ENCODE measurements at regions not wholly inside any gene's neighbourhood (a gene's known extent, or its start where the extent isn't known, plus 50 kb on each side); places are given as distances from the start of the nearest gene placed in this dataset.

DNA sequence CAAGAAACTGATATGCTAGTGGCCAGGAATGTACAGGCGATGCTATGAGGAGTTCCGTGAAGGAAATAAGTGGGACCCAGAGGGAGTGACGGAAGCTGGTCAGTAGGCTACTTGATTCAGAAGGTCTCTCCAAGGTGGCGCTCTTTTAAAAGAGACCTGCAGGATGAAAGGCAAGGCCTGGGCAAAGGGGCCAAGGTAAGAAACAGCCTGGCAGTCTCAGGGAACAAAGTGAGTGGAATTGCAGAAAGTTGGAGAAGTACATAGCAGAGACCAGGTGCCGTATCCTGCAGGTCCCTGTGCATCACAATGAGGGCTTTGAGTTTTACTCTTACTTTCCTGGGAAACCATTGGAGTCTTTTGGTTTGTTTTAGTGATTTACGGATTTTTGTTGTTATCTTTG, 905.6 kb downstream of the BCL11B start:
- Histone ChIP-seq H3K27ac (ENCODE audit: extremely low read length, insufficient read depth, low read length) (no peak overlapping the region), H3K4me3 (replicated peaks in 1 of 3; ENCODE audit: insufficient read depth in 1 of 3, low read depth in 2 of 3, low read length in 3 of 3) (no peak overlapping the region), H2AFZ (ENCODE audit: low read length) (no peak overlapping the region), H4K20me1 (ENCODE audit: insufficient read depth, low read length) (no peaks in the 10 kb centered on the region), H3K79me2 (ENCODE audit: insufficient read depth, low read length) (no peaks in the 10 kb centered on the region), H3K27me3 (ENCODE audit: control insufficient read depth in 1 of 2, insufficient read depth in 2 of 2, low read length in 2 of 2) (no peaks in the 10 kb centered on the region), H3K36me3 (replicated peaks in 1 of 2; ENCODE audit: control insufficient read depth in 1 of 2, insufficient read depth in 2 of 2, low read length in 2 of 2) (no peaks in the 10 kb centered on the region), H3K9ac (ENCODE audit: insufficient read depth, low read depth, low read length) (no peak overlapping the region), H3K4me1 (ENCODE audit: insufficient read depth, low read length) (no peaks in the 10 kb centered on the region), H3K4me2 (ENCODE audit: low read depth, low read length) (no peak overlapping the region), H3K9me3 (ENCODE audit: low read length) (peaks cover 90% of the 10 kb centered on the region)
- no peak for DNase-seq (ENCODE audit: low spot score)
- ChIA-PET POLR2A (no interaction called here), CTCF (ENCODE audit: low intra/inter-chr PET ratio, low total read pairs) (no interaction called here)
- in situ Hi-C loops (cut with HindIII; ENCODE audit: extremely low pct_ligation_motif_present, low pct_unique_long_range_greater_than_20kb), result no loop called here
- ATAC-seq, result no peak
- TF ChIP-seq, protein P1, sequence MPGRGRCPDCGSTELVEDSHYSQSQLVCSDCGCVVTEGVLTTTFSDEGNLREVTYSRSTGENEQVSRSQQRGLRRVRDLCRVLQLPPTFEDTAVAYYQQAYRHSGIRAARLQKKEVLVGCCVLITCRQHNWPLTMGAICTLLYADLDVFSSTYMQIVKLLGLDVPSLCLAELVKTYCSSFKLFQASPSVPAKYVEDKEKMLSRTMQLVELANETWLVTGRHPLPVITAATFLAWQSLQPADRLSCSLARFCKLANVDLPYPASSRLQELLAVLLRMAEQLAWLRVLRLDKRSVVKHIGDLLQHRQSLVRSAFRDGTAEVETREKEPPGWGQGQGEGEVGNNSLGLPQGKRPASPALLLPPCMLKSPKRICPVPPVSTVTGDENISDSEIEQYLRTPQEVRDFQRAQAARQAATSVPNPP (CRISPR knock-in tag; IDR thresholded peaks at IDR 0.05), result no peak
- no peak for TF ChIP-seq FOSL1 (CRISPR knock-in tag; IDR thresholded peaks at IDR 0.05; ENCODE audit: borderline replicate concordance)
- TF ChIP-seq, protein P2, sequence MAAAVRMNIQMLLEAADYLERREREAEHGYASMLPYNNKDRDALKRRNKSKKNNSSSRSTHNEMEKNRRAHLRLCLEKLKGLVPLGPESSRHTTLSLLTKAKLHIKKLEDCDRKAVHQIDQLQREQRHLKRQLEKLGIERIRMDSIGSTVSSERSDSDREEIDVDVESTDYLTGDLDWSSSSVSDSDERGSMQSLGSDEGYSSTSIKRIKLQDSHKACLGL (CRISPR knock-in tag; IDR thresholded peaks at IDR 0.05), result no peak
- TF ChIP-seq ZNF780A (CRISPR knock-in tag; IDR thresholded peaks at IDR 0.05), result no peak
- TF ChIP-seq, protein P3, sequence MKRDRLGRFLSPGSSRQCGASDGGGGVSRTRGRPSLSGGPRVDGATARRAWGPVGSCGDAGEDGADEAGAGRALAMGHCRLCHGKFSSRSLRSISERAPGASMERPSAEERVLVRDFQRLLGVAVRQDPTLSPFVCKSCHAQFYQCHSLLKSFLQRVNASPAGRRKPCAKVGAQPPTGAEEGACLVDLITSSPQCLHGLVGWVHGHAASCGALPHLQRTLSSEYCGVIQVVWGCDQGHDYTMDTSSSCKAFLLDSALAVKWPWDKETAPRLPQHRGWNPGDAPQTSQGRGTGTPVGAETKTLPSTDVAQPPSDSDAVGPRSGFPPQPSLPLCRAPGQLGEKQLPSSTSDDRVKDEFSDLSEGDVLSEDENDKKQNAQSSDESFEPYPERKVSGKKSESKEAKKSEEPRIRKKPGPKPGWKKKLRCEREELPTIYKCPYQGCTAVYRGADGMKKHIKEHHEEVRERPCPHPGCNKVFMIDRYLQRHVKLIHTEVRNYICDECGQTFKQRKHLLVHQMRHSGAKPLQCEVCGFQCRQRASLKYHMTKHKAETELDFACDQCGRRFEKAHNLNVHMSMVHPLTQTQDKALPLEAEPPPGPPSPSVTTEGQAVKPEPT (CRISPR knock-in tag; IDR thresholded peaks at IDR 0.05; ENCODE audit: low read depth), result no peak
- TF ChIP-seq ZNF343 (CRISPR knock-in tag; IDR thresholded peaks at IDR 0.05), result no peak
- no peak for TF ChIP-seq ZNF234 (CRISPR knock-in tag; conservative IDR thresholded peaks at IDR 0.05)
- no peak for TF ChIP-seq MAFG (CRISPR knock-in tag; IDR thresholded peaks at IDR 0.05)
- no peak for TF ChIP-seq GABPB1 (CRISPR knock-in tag; IDR thresholded peaks at IDR 0.05)
- TF ChIP-seq IRF2 (CRISPR knock-in tag; IDR thresholded peaks at IDR 0.05), result no peak
- TF ChIP-seq ZNF3 (CRISPR knock-in tag; IDR thresholded peaks at IDR 0.05), result no peak
- TF ChIP-seq ZNF253 (CRISPR knock-in tag; IDR thresholded peaks at IDR 0.05; ENCODE audit: borderline replicate concordance), result no peak
- TF ChIP-seq RARG (CRISPR knock-in tag; IDR thresholded peaks at IDR 0.05; ENCODE audit: low read depth), result no peak
- no peak for TF ChIP-seq NFIC (IDR thresholded peaks at IDR 0.05; ENCODE audit: low read length)
- TF ChIP-seq SRY (CRISPR knock-in tag; IDR thresholded peaks at IDR 0.05), result no peak
- intact Hi-C loops (cut with micrococcal nuclease; ENCODE audit: unreplicated experiment), result no loop called here
- FAIRE-seq, result no peak
- BruUV-seq (replicated peaks), result no TSS peak
- 23% methylated on average over 6 of the region's 6 CpGs for WGBS (ENCODE audit: low lambda C conversion rate)

All from HepG2 (cell line).